ENCODE measurements at regions not wholly inside any gene's neighbourhood (a gene's known extent, or its start where the extent isn't known, plus 50 kb on each side); places are given as distances from the start of the nearest gene placed in this dataset.
"Not testable (repeated sequence)": the region's sequence is repeated elsewhere in the genome, so short reads cannot be mapped to it uniquely, and the experiment has no call there.

GRCh38 chrX:40245488-40246071 is 147.8 kb upstream of the BCOR start:
- DNase-seq (ENCODE audit: low read depth) = no peak

GRCh38 chrX:40244980-40245379 is 147.2 kb upstream of the BCOR start:
- no peak for DNase-seq (ENCODE audit: low read depth)

- no peak for DNase-seq (ENCODE audit: low read depth)
Measured at GRCh38 chrX:40243755-40244515, 146.2 kb upstream of the BCOR start.

GRCh38 chrX:40240844-40241243 is 143.1 kb upstream of the BCOR start:
- no peak for DNase-seq (ENCODE audit: low read depth)

GRCh38 chrX:40237731-40238178 is 140.0 kb upstream of the BCOR start:
- DNase-seq (ENCODE audit: low read depth) = no peak

GRCh38 chrX:40230646-40231045 is 132.9 kb upstream of the BCOR start:
- DNase-seq (ENCODE audit: low read depth) = no peak

- no peak for DNase-seq (ENCODE audit: low read depth)
Measured at GRCh38 chrX:40227125-40227524, 129.4 kb upstream of the BCOR start.

GRCh38 chrX:40224658-40225057 is 126.9 kb upstream of the BCOR start:
- DNase-seq (ENCODE audit: low read depth) = no peak

- not testable (repeated sequence) for DNase-seq (ENCODE audit: low read depth)
Measured at GRCh38 chrX:40222612-40223011, 124.9 kb upstream of the BCOR start.

GRCh38 chrX:40213092-40213491 is 115.3 kb upstream of the BCOR start:
- no peak for DNase-seq (ENCODE audit: low read depth)

GRCh38 chrX:40209951-40210617 is 112.3 kb upstream of the BCOR start:
- no peak for DNase-seq (ENCODE audit: low read depth)

GRCh38 chrX:40207626-40208025 is 109.9 kb upstream of the BCOR start:
- DNase-seq (ENCODE audit: low read depth) = no peak

GRCh38 chrX:40205471-40205870 is 107.7 kb upstream of the BCOR start:
- DNase-seq (ENCODE audit: low read depth) = no peak

- DNase-seq (ENCODE audit: low read depth) = no peak
Measured at GRCh38 chrX:40202456-40202855, 104.7 kb upstream of the BCOR start.

- DNase-seq (ENCODE audit: low read depth) = no peak
Measured at GRCh38 chrX:40201329-40201885, 103.6 kb upstream of the BCOR start.

- DNase-seq (ENCODE audit: low read depth) = no peak
Measured at GRCh38 chrX:40199704-40200103, 101.9 kb upstream of the BCOR start.

- DNase-seq (ENCODE audit: low read depth) = no peak
Measured at GRCh38 chrX:40197071-40197470, 99.3 kb upstream of the BCOR start.

GRCh38 chrX:40195368-40195767 is 97.6 kb upstream of the BCOR start:
- no peak for DNase-seq (ENCODE audit: low read depth)

- DNase-seq (ENCODE audit: low read depth) = no peak
Measured at GRCh38 chrX:40192196-40192595, 94.4 kb upstream of the BCOR start.

GRCh38 chrX:40189637-40190036 is 91.9 kb upstream of the BCOR start:
- DNase-seq (ENCODE audit: low read depth) = no peak

GRCh38 chrX:40188573-40189417 is 91.0 kb upstream of the BCOR start:
- DNase-seq (ENCODE audit: low read depth) = no peak

GRCh38 chrX:40184968-40185367 is 87.2 kb upstream of the BCOR start:
- no peak for DNase-seq (ENCODE audit: low read depth)

All from stimulated activated CD8-positive, alpha-beta memory T cell treated with anti-CD3 and anti-CD28 coated beads, Interleukin-15, amount 100 ng/mL, for 24 hours (primary cell).